B cell (primary cell): ENCODE measurements at regions not wholly inside any gene's neighbourhood (a gene's known extent, or its start where the extent isn't known, plus 50 kb on each side); places are given as distances from the start of the nearest gene placed in this dataset.

Source experiments
- ATAC-seq: fragments of 200-7000 bp; cut with Tn5 transposase; one replicate; pipeline ENCODE4 v1.10.0; 2021; ENCODE audit warnings: low read depth, mild to moderate bottlenecking, moderate number of reproducible peaks, moderate library complexity
- CTCF ChIA-PET: fragments of 350-600 bp; sonication (Branson Sonifier 250); formaldehyde crosslinking; loops from one replicate; lab custom pipeline; 2021; ENCODE audit warnings: antibody characterized with exemption, inconsistent platforms; lab: Charles Lee
- POLR2A ChIA-PET: fragments of 350-600 bp; sonication (Branson Sonifier 250); formaldehyde crosslinking; loops from one replicate; lab custom pipeline; 2021; ENCODE audit warnings: antibody characterized with exemption; lab: Charles Lee
- DNase-seq: peaks from one replicate; pipeline ENCODE4 v3.0.0; 2013
- H2AFZ ChIP-seq: 2 replicates; pipeline ENCODE4 v1.6.1; 2012; ENCODE audit warnings: mild to moderate bottlenecking, low read depth, low read length; ENCODE audit not compliant: insufficient read depth, poor library complexity, severe bottlenecking
- H3K27ac ChIP-seq, 2 donors: 1 replicate in 1 of 2; 2 replicates in 1 of 2; pipeline ENCODE4 v1.5.1; 2012 to 2013; ENCODE audit warnings: low read length in 2 of 2, mild to moderate bottlenecking in 2 of 2, moderate library complexity in 1 of 2
- H3K27me3 ChIP-seq, 4 experiments: fragments of 200-600 bp in 1 of 4; sonication (generic) in 1 of 4; replicated peaks in 1 of 4; 1 replicate in 2 of 4; 2 replicates in 2 of 4; pipeline versions ENCODE4 v1.6.1 to v1.7.0; 2013 to 2016; ENCODE audit warnings: low read length in 3 of 4, mild to moderate bottlenecking in 2 of 4, mixed read lengths in 1 of 4, moderate library complexity in 1 of 4; ENCODE audit not compliant: insufficient read depth in 4 of 4, control insufficient read depth in 3 of 4; ENCODE audit errors: control extremely low read depth in 1 of 4
- H3K36me3 ChIP-seq, 2 experiments: replicated peaks in 1 of 2; 1 replicate in 1 of 2; 2 replicates in 1 of 2; pipeline versions ENCODE4 v1.6.1 to v1.7.1; 2013; ENCODE audit warnings: low read length in 1 of 2; ENCODE audit not compliant: insufficient read depth in 2 of 2, control insufficient read depth in 1 of 2; ENCODE audit errors: control extremely low read depth in 1 of 2, extremely low read depth in 1 of 2
- H3K4me1 ChIP-seq, 2 donors: fragments of 200-600 bp in 1 of 2; sonication (generic) in 1 of 2; 1 replicate in 1 of 2; 2 replicates in 1 of 2; pipeline versions ENCODE4 v1.5.1 to v1.6.1; 2013 to 2017; ENCODE audit warnings: low read length in 2 of 2; ENCODE audit not compliant: control insufficient read depth in 2 of 2, insufficient read depth in 2 of 2
- H3K4me2 ChIP-seq: replicated peaks from 2 replicates; pipeline ENCODE3; 2012; ENCODE audit warnings: mild to moderate bottlenecking, low read depth, low read length; ENCODE audit not compliant: poor library complexity, severe bottlenecking
- H3K4me3 ChIP-seq, 5 experiments: fragments of 200-600 bp in 1 of 5; sonication (generic) in 1 of 5; 1 replicate in 3 of 5; 2 replicates in 2 of 5; pipeline versions ENCODE4 v1.5.1 to v1.7.0; 2011 to 2016; ENCODE audit warnings: low read length in 4 of 5, mild to moderate bottlenecking in 4 of 5, low read depth in 2 of 5, control low read depth in 1 of 5, moderate library complexity in 1 of 5; ENCODE audit not compliant: insufficient read depth in 1 of 5; ENCODE audit errors: control extremely low read depth in 1 of 5, extremely low read depth in 1 of 5
- H3K79me2 ChIP-seq: fragments of 200-600 bp; sonication (generic); one replicate; pipeline ENCODE4 v1.6.0; 2016; ENCODE audit warnings: low read length; ENCODE audit not compliant: control insufficient read depth, insufficient read depth
- H3K9ac ChIP-seq: fragments of 200-600 bp; sonication (generic); 2 replicates; pipeline ENCODE4 v1.6.1; 2017; ENCODE audit warnings: mild to moderate bottlenecking, low read length, moderate library complexity
- H3K9me3 ChIP-seq, 3 donors: one replicate each; pipeline versions ENCODE4 v1.6.1 to v1.7.1; 2013; ENCODE audit warnings: low read length in 2 of 3; ENCODE audit not compliant: control insufficient read depth in 2 of 3, insufficient read depth in 1 of 3; ENCODE audit errors: control extremely low read depth in 1 of 3
- H4K20me1 ChIP-seq: 2 replicates; pipeline ENCODE4 v1.6.0; 2012; ENCODE audit warnings: mild to moderate bottlenecking, low read length; ENCODE audit not compliant: insufficient read depth, control insufficient read depth, poor library complexity, severe bottlenecking
- H3K27ac Mint-ChIP-seq: one replicate; pipeline ENCODE4 v1.8.0; 2021; ENCODE audit warnings: mixed read lengths
- H3K27me3 Mint-ChIP-seq: one replicate; pipeline ENCODE4 v1.8.0; 2021; ENCODE audit warnings: mixed read lengths
- H3K4me1 Mint-ChIP-seq: one replicate; pipeline ENCODE4 v1.8.0; 2021; ENCODE audit warnings: mixed read lengths
- H3K4me3 Mint-ChIP-seq: one replicate; pipeline ENCODE4 v1.8.0; 2021; ENCODE audit warnings: mixed read lengths
- H3K9me3 Mint-ChIP-seq: one replicate; pipeline ENCODE4 v1.8.0; 2022; ENCODE audit warnings: mixed read lengths; ENCODE audit not compliant: insufficient read depth
- CTCF ChIP-seq: fragments of 200-600 bp; IDR thresholded peaks from one replicate; pipeline ENCODE4 v1.8.0; 2022; ENCODE audit warnings: antibody characterized with exemption, mild to moderate bottlenecking
- EZH2 ChIP-seq: IDR thresholded peaks from 2 replicates; pipeline ENCODE4 v1.6.1; 2012; ENCODE audit warnings: borderline replicate concordance, low read depth, mild to moderate bottlenecking, moderate library complexity, low read length; ENCODE audit not compliant: insufficient read depth, poor library complexity, severe bottlenecking
- whole genome bisulfite sequencing: methylation state at CpG from one replicate; pipeline ENCODE4 v1.1.5; 2013; ENCODE audit warnings: missing lambda C conversion rate; ENCODE audit not compliant: insufficient coverage; 5-methylcytosine and 5-hydroxymethylcytosine counted together
- intact Hi-C: fragments of 100-400 bp; cut with micrococcal nuclease; formaldehyde crosslinking; loops from one replicate; pipeline ENCODE4 v1.10.0; 2022

DNA sequence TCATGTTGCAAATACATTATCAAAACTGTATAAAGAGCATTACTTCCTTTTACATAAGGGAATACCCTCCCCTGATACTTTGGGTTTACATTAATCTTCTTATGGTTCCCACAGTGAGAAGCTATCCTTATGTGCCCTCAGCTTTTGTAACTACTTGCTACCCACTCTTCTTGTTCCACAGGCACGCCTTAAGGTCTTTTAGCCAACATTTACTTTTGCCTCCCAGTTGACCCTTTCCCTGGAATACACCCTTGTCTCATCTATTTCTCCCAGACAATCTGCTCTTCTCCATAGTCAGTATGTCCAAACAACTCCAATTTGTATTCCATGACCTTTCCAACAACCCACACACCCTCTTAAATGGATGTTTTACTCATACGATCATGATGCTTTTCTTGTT lies 116.8 kb upstream of the COL8A1 start:
- Histone ChIP-seq H3K9me3 (no peaks in the 10 kb centered on the region), H3K4me1 (no peaks in the 10 kb centered on the region), H4K20me1 (no peaks in the 10 kb centered on the region), H3K79me2 (no peaks in the 10 kb centered on the region), H3K4me3 (no peak overlapping the region), H3K27me3 (no peaks in the 10 kb centered on the region), H2AFZ (no peak overlapping the region), H3K9ac (no peak overlapping the region), H3K4me2 (no peak overlapping the region), H3K27ac (no peak overlapping the region), H3K36me3 (no peaks in the 10 kb centered on the region)
- H3K9me3 Mint-ChIP-seq = peaks cover 3% of the 10 kb centered on the region
- CTCF ChIA-PET = no interaction called here
- intact Hi-C loops = no loop called here
- DNase-seq (no peak), ATAC-seq (no peak)
- no peak overlapping the region for H3K4me3 Mint-ChIP-seq
- POLR2A ChIA-PET = no interaction called here
- no peaks in the 10 kb centered on the region for H3K27me3 Mint-ChIP-seq
- no peaks in the 10 kb centered on the region for H3K4me1 Mint-ChIP-seq
- H3K27ac Mint-ChIP-seq = no peak overlapping the region
- TF ChIP-seq CTCF (no peak), EZH2 (no peak)
- WGBS = 94% methylated on average over 1 of the region's 2 CpGs

DNA sequence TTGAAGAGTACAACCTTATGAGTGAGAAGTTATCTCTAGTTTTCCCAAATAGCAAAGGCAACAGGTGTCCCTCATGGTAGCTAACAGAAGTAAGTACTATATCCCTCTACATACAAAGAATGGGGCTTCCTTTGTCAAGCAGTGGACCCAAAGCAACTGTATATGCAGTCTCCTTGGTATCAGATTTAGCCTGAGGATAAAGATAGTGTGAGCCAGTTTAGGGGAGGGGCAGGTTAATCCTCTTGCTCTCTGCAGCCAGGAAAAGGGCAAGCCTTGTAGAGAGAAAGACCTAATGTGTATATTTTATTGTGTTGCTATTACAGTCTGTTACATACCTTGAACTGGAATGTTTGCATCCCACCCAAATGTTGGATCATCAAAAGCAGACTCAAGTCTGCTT lies 117.9 kb upstream of the COL8A1 start:
- Histone ChIP-seq H3K27ac (no peak overlapping the region), H3K4me2 (no peak overlapping the region), H3K4me3 (no peak overlapping the region), H3K27me3 (no peaks in the 10 kb centered on the region), H3K36me3 (no peaks in the 10 kb centered on the region), H4K20me1 (no peaks in the 10 kb centered on the region), H3K9me3 (no peaks in the 10 kb centered on the region), H3K4me1 (no peaks in the 10 kb centered on the region), H3K9ac (no peak overlapping the region), H3K79me2 (no peaks in the 10 kb centered on the region), H2AFZ (no peak overlapping the region)
- TF ChIP-seq CTCF (no peak), EZH2 (no peak)
- no peak for DNase-seq
- intact Hi-C loops = no loop called here
- POLR2A ChIA-PET = no interaction called here
- CTCF ChIA-PET = no interaction called here
- no peaks in the 10 kb centered on the region for H3K27me3 Mint-ChIP-seq
- no peak overlapping the region for H3K4me3 Mint-ChIP-seq
- H3K9me3 Mint-ChIP-seq = peaks cover 3% of the 10 kb centered on the region
- H3K27ac Mint-ChIP-seq = no peak overlapping the region
- H3K4me1 Mint-ChIP-seq = no peaks in the 10 kb centered on the region
- ATAC-seq = no peak
